Heart left ventricle (tissue), 16 donors: ENCODE measurements at regions not wholly inside any gene's neighbourhood (a gene's known extent, or its start where the extent isn't known, plus 50 kb on each side); places are given as distances from the start of the nearest gene placed in this dataset.

ENCODE experiments used
- ATAC-seq, 4 donors: fragments of 200-7000 bp; cut with Tn5 transposase; one replicate each; pipeline ENCODE4 v1.9.1; 2020 to 2022; ENCODE audit warnings: moderate library complexity in 4 of 4, mild to moderate bottlenecking in 3 of 4, moderate number of reproducible peaks in 1 of 4
- DNase-seq, 5 donors: peaks; one replicate each; pipeline ENCODE4 v3.0.0-alpha.2; 2020
- H3K27ac ChIP-seq, 12 donors: fragments of 200-600 bp; sonication (generic) in 4 of 12; one replicate each; pipeline versions ENCODE4 v1.5.0 to v1.8.0; 2016 to 2022; ENCODE audit warnings: mild to moderate bottlenecking in 2 of 12
- H3K27me3 ChIP-seq, 9 donors: fragments of 200-600 bp; sonication (generic) in 2 of 9; one replicate each; pipeline versions ENCODE4 v1.5.1 to v1.8.0; 2016 to 2022; ENCODE audit warnings: mild to moderate bottlenecking in 3 of 9
- H3K36me3 ChIP-seq, 9 donors: fragments of 200-600 bp; sonication (generic) in 2 of 9; one replicate each; pipeline versions ENCODE4 v1.5.0 to v1.8.0; 2018 to 2022; ENCODE audit warnings: mild to moderate bottlenecking in 2 of 9
- H3K4me1 ChIP-seq, 12 donors: fragments of 200-600 bp; sonication (generic) in 4 of 12; one replicate each; pipeline versions ENCODE4 v1.5.0 to v1.8.0; 2016 to 2022; ENCODE audit warnings: mild to moderate bottlenecking in 3 of 12
- H3K4me3 ChIP-seq, 12 donors: fragments of 200-600 bp; sonication (generic) in 4 of 12; one replicate each; pipeline versions ENCODE4 v1.5.0 to v1.8.0; 2017 to 2022; ENCODE audit warnings: mild to moderate bottlenecking in 9 of 12, moderate library complexity in 4 of 12
- H3K9me3 ChIP-seq, 12 donors: fragments of 200-600 bp; sonication (generic) in 4 of 12; one replicate each; pipeline versions ENCODE4 v1.5.0 to v1.8.0; 2016 to 2022; ENCODE audit warnings: mild to moderate bottlenecking in 1 of 12
- CTCF ChIP-seq, 12 donors: fragments of 200-600 bp; sonication (generic) in 4 of 12; IDR thresholded peaks; one replicate each; pipeline versions ENCODE4 v1.5.0 to v1.8.0; 2018 to 2022; ENCODE audit warnings: antibody characterized with exemption in 12 of 12, mild to moderate bottlenecking in 5 of 12
- POLR2A ChIP-seq, 2 donors: fragments of 450-650 bp; IDR thresholded peaks; one replicate each; pipeline ENCODE4 v1.6.1; 2017; ENCODE audit warnings: antibody characterized with exemption in 2 of 2, mild to moderate bottlenecking in 2 of 2, moderate library complexity in 2 of 2
- WGBS, 4 donors: extraction: QIAGEN DNeasy Blood & Tissue Kit in 2 of 4; methylation state at CpG; one replicate each; pipeline versions ENCODE4 v1.1.5 to v1.1.7; 2013 to 2018; 5-methylcytosine and 5-hydroxymethylcytosine counted together
- intact Hi-C, 10 donors: fragments of 100-400 bp; cut with DNase I; formaldehyde crosslinking; loops; one replicate each; pipeline versions ENCODE4 v1.11.1 to v1.14.2; 2022
- donor health status: ischemic (EF 13 %, LVEDD 7.1; RV severe dilation, severe dysfunction).
- donor health status: healthy with polysubstance abuse.
- donor health status: DM: no; HTN: yes; CAD: no.
- donor health status: DM: no; HTN: no; CAD: no.
- donor health status: ischemic (EF 25% LVEDD 6.9; RV normal size, moderate dysfunction).
- donor health status: ischemic (EF 25% LVEDD 5.7; RV mildly dilated, moderate dysfunction).
- donor health status: healthy.
- donor health status: DM: yes; HTN: yes; CAD: no.
- donor health status: ischemic (EF 35%, LVEDD 5.7; RV mildly dilated, moderate dysfunction).
- donor health status: nonischemic (EF 11% LVEDD 7.7; RV severe dilation, severe dysfunction).
- donor health status: DM: yes; HTN: yes; CAD: no.
- donor health status: PGD.
- donor health status: ischemic (EF 29% LVEDD 5.4; RV normal size, mild dysfunction).
- donor health status: nonischemic (EF 23%, LVEDD 6.1; RV moderate dilation, normal function).

GRCh38 chr6:54515713-54516112, 207.5 kb downstream of the TINAG start:
- TF ChIP-seq CTCF (IDR thresholded peaks at IDR 0.05) (no peak), POLR2A (IDR thresholded peaks at IDR 0.05) (no peak)
- DNase-seq (no peak), ATAC-seq (no peak)
- H3K36me3 ChIP-seq, result no peaks in the 10 kb centered on the region
- 64 to 88% (median 71%) methylated on average over 1 of the region's 1 CpG for WGBS, 4 donors
- H3K9me3 ChIP-seq, result no peaks in the 10 kb centered on the region
- H3K4me1 ChIP-seq, result no peaks in the 10 kb centered on the region
- no peak overlapping the region for H3K27ac ChIP-seq
- H3K27me3 ChIP-seq, result no peaks in the 10 kb centered on the region
- no peak overlapping the region for H3K4me3 ChIP-seq
- intact Hi-C loops, result no loop called here

- no peak for DNase-seq
- ATAC-seq, result no peak
- intact Hi-C loops, result no loop called here
- no peaks in the 10 kb centered on the region for H3K36me3 ChIP-seq
- no peaks in the 10 kb centered on the region for H3K27me3 ChIP-seq
- H3K27ac ChIP-seq, result no peak overlapping the region
- no peaks in the 10 kb centered on the region for H3K9me3 ChIP-seq
- no peak overlapping the region for H3K4me3 ChIP-seq
- no peaks in the 10 kb centered on the region for H3K4me1 ChIP-seq
- TF ChIP-seq CTCF (IDR thresholded peaks at IDR 0.05) (no peak), POLR2A (IDR thresholded peaks at IDR 0.05) (no peak)
- 55 to 64% (median 60%) methylated on average over 1 of the region's 1 CpG for WGBS, 4 donors
Observed at GRCh38 chr6:54516321-54516720, 208.1 kb downstream of the TINAG start.

GRCh38 chr6:54519161-54519560, 210.9 kb downstream of the TINAG start:
- Histone ChIP-seq H3K27ac (no peak overlapping the region), H3K9me3 (no peaks in the 10 kb centered on the region), H3K4me3 (no peak overlapping the region), H3K36me3 (no peaks in the 10 kb centered on the region), H3K4me1 (no peaks in the 10 kb centered on the region), H3K27me3 (no peaks in the 10 kb centered on the region)
- DNase-seq, result no peak
- intact Hi-C loops, result no loop called here
- ATAC-seq, result no peak
- TF ChIP-seq POLR2A (IDR thresholded peaks at IDR 0.05), result no peak
- no peak for TF ChIP-seq CTCF (IDR thresholded peaks at IDR 0.05)
- 61 to 75% (median 70%) methylated on average over 3 of the region's 3 CpGs for WGBS, 4 donors

- no peaks in the 10 kb centered on the region for H3K36me3 ChIP-seq
- H3K27me3 ChIP-seq, result no peaks in the 10 kb centered on the region
- intact Hi-C loops, result no loop called here
- 66 to 67% (median 67%) methylated on average over 2 of the region's 2 CpGs for WGBS, 4 donors
- H3K4me1 ChIP-seq, result no peaks in the 10 kb centered on the region
- no peak for TF ChIP-seq CTCF (IDR thresholded peaks at IDR 0.05)
- H3K4me3 ChIP-seq, result no peak overlapping the region
- ATAC-seq (no peak), DNase-seq (no peak)
- H3K9me3 ChIP-seq, result peaks cover 0 to 20% (median 4%) of the 10 kb centered on the region in 12 donors
- no peak overlapping the region for H3K27ac ChIP-seq
Observed at GRCh38 chr6:54525731-54526130, 217.5 kb downstream of the TINAG start.
